Ascending aorta (tissue), 2 donors: ENCODE measurements at regions not wholly inside any gene's neighbourhood (a gene's known extent, or its start where the extent isn't known, plus 50 kb on each side); places are given as distances from the start of the nearest gene placed in this dataset.

Experiments used
- DNase-seq, 2 donors: peaks; one replicate each; pipeline ENCODE4 v3.0.0-alpha.2; 2019; ENCODE audit warnings: low spot score in 2 of 2
- H3K27ac ChIP-seq, 2 donors: fragments of 200-600 bp; sonication (generic); one replicate each; pipeline ENCODE4 v1.5.1; 2016 to 2017; ENCODE audit warnings: mild to moderate bottlenecking in 1 of 2
- H3K27me3 ChIP-seq: fragments of 200-600 bp; sonication (generic); one replicate; pipeline ENCODE4 v1.5.1; 2017
- H3K36me3 ChIP-seq, 2 donors: fragments of 200-600 bp; sonication (generic); one replicate each; pipeline ENCODE4 v1.5.1; 2016
- H3K4me1 ChIP-seq, 2 donors: fragments of 200-600 bp; sonication (generic); one replicate each; pipeline ENCODE4 v1.5.1; 2016 to 2017; ENCODE audit warnings: mild to moderate bottlenecking in 1 of 2
- H3K4me3 ChIP-seq, 2 donors: fragments of 200-600 bp; sonication (generic); one replicate each; pipeline ENCODE4 v1.5.1; 2016 to 2017; ENCODE audit warnings: mild to moderate bottlenecking in 1 of 2
- H3K9me3 ChIP-seq, 2 donors: fragments of 200-600 bp; sonication (generic); one replicate each; pipeline ENCODE4 v1.5.1; 2016
- intact Hi-C: fragments of 100-400 bp; cut with DNase I; formaldehyde crosslinking; loops from one replicate; pipeline ENCODE4 v1.15.1; 2023
- TF ChIP-seq, protein P1 (sequence below), 3 experiments: fragments of 200-600 bp in 2 of 3; fragments of 450-650 bp in 1 of 3; sonication (generic) in 2 of 3; IDR thresholded peaks; one replicate each; pipeline ENCODE4 v1.5.1; 2016 to 2019; ENCODE audit warnings: antibody characterized with exemption in 3 of 3, mild to moderate bottlenecking in 1 of 3, moderate library complexity in 1 of 3

DNA sequence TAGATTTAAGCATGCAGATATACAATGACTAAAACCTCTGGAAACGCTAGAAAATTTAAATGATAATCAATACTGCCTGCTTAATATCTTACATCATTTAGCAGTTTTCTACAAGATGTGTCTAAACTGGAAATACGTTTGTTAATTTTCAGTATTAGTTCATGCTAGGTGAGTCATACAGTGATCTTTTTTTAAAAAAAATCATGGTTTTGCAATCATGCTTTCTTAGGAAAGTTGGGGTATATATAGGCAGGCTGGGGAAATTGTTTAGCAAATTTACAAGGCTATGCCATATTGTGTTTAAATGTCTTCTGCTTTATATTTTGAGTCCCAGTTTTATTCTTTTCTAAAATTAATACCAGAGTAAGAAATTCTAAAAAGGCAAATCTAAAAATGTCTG, 245.4 kb upstream of the SPRY2 start:
- Histone ChIP-seq H3K4me3 (no peak overlapping the region), H3K4me1 (no peaks in the 10 kb centered on the region), H3K27me3 (no peaks in the 10 kb centered on the region), H3K36me3 (no peaks in the 10 kb centered on the region), H3K9me3 (peaks cover 0 to 5% of the 10 kb centered on the region in 2 donors), H3K27ac (no peak overlapping the region)
- intact Hi-C loops = no loop called here
- TF ChIP-seq, protein P1, sequence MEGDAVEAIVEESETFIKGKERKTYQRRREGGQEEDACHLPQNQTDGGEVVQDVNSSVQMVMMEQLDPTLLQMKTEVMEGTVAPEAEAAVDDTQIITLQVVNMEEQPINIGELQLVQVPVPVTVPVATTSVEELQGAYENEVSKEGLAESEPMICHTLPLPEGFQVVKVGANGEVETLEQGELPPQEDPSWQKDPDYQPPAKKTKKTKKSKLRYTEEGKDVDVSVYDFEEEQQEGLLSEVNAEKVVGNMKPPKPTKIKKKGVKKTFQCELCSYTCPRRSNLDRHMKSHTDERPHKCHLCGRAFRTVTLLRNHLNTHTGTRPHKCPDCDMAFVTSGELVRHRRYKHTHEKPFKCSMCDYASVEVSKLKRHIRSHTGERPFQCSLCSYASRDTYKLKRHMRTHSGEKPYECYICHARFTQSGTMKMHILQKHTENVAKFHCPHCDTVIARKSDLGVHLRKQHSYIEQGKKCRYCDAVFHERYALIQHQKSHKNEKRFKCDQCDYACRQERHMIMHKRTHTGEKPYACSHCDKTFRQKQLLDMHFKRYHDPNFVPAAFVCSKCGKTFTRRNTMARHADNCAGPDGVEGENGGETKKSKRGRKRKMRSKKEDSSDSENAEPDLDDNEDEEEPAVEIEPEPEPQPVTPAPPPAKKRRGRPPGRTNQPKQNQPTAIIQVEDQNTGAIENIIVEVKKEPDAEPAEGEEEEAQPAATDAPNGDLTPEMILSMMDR (IDR thresholded peaks at IDR 0.05) = no peak
- no peak for DNase-seq

DNA sequence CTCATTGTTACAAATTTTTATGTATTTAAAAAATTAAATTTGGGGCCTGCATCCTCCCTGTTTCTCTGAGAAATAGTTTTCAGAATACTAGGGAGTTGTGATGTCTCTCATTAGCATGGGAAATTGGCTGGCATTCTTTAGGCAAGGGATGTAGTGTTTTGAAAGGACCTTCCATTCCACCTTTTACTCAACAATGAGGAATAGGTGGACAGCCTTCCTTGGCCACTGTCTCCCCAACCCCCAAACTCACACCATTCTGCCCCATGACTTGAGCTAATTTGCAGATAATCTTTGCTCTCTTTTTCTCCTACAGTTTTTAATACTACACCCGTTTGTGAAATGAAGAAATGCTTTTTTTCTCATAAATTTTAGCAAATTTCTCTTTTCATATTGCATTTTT, 244.6 kb upstream of the SPRY2 start:
- TF ChIP-seq, protein P1 (IDR thresholded peaks at IDR 0.05) = no peak
- no peaks in the 10 kb centered on the region for H3K27me3 ChIP-seq
- intact Hi-C loops = no loop called here
- H3K4me1 ChIP-seq = no peaks in the 10 kb centered on the region
- no peak overlapping the region for H3K27ac ChIP-seq
- H3K9me3 ChIP-seq = peaks cover 0 to 5% of the 10 kb centered on the region in 2 donors
- no peaks in the 10 kb centered on the region for H3K36me3 ChIP-seq
- H3K4me3 ChIP-seq = no peak overlapping the region
- no peak for DNase-seq

DNA sequence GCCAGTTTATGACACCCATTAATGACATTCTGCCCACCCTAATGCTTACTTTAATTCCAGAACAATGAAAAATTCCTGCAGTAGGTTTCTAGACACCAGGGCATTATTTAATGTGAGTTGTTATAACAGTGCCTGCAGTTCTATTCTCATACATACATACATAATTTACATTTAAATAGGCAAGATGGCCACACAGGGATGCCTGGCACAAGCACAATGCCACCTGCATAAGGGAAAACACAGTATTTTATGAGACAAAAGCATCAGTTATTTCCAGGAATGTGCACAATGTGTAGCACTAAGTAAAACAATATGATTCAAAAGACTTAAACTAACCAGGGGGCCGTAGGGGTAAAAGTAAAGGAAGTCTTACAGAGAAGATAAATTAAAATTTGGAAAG, 243.9 kb upstream of the SPRY2 start:
- no peaks in the 10 kb centered on the region for H3K27me3 ChIP-seq
- no peaks in the 10 kb centered on the region for H3K4me1 ChIP-seq
- no peaks in the 10 kb centered on the region for H3K36me3 ChIP-seq
- H3K27ac ChIP-seq = no peak overlapping the region
- intact Hi-C loops = no loop called here
- DNase-seq = no peak
- no peak overlapping the region for H3K4me3 ChIP-seq
- peaks cover 0 to 5% of the 10 kb centered on the region in 2 donors for H3K9me3 ChIP-seq
- TF ChIP-seq, protein P1 (IDR thresholded peaks at IDR 0.05) = no peak

DNA sequence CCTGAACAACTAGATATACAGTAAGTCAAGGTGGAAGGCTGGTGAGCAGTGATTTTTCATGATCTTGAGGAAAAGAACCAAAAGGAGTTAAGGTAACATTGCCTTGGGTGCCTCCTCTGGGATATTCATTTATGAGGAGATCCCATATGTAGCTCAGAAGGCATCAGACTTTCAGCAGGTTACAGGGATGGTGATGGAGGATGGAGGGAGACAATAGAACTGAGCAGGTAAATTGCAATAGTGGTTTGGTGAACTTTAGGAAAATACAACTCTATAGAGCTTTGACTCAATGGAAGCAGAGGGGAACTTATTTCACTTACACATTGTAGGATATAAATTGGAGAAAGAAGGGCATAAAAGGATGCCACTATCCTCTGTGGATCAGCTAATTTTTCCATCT, 243.4 kb upstream of the SPRY2 start:
- Histone ChIP-seq H3K4me1 (no peaks in the 10 kb centered on the region), H3K27ac (no peak overlapping the region), H3K27me3 (no peaks in the 10 kb centered on the region), H3K9me3 (peaks cover 0 to 5% of the 10 kb centered on the region in 2 donors), H3K36me3 (no peaks in the 10 kb centered on the region), H3K4me3 (no peak overlapping the region)
- DNase-seq = no peak
- intact Hi-C loops = no loop called here
- TF ChIP-seq, protein P1 (IDR thresholded peaks at IDR 0.05) = no peak

DNA sequence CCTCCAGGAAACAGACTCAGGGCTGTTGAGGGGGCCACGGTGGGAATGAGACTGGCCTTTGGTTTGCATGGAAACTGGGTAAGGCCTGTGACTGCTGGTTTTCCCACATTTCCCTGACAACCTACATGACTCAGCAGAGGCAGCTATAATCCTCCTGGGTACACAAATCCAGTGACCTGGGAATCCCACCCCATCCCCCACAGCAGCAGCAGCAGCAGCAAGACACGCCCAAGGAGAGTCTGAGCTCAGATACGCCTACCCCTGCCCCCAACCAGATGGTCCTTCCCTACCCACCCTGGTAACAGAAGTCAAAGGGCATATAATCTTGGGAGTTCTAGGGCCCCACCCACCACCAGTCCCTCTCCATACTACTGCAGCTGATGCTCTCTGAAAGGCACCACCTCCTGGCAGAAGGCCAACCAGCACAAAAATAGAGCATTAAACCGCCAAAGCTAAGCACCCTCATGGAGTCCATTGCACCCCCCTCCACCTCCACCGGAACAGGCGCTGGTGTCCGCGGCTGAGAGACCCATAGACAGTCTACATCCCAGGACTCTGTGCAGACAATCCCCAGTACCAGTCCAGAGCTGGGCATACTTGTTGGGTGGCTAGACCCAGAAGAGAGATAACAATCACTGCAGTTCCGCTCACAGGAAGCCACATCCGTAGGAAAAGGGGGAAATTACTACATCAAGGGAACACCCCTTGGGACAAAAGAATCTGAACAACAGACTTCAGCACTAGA, 237.2 kb upstream of the SPRY2 start:
- Histone ChIP-seq H3K27me3 (no peaks in the 10 kb centered on the region), H3K4me1 (no peaks in the 10 kb centered on the region), H3K4me3 (no peak overlapping the region), H3K36me3 (no peaks in the 10 kb centered on the region), H3K27ac (no peak overlapping the region), H3K9me3 (no peaks in the 10 kb centered on the region)
- TF ChIP-seq, protein P1 (IDR thresholded peaks at IDR 0.05) = no peak
- DNase-seq = no peak
- intact Hi-C loops = no loop called here

DNA sequence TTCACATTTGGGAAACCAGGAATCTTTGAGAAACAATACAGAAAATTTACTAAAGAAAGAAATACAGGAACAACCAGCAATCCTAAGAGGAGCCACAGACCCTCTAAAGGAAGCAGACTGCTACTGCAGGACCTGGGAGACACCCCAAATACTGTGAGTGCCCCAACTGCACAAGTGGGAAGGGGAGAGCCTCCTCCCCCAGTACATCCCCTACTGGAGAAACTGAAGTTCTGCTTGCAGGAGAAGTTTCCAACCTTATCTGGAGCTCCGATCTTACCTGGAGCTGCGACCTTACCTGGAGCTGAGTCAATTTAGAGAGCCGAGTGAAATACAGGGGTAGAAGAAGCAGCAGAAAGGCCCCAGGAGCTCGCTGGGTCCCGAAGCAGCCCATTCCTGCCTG, 236.4 kb upstream of the SPRY2 start:
- no peak for DNase-seq
- Histone ChIP-seq H3K9me3 (no peaks in the 10 kb centered on the region), H3K36me3 (no peaks in the 10 kb centered on the region), H3K4me3 (no peak overlapping the region), H3K4me1 (no peaks in the 10 kb centered on the region), H3K27ac (no peak overlapping the region), H3K27me3 (no peaks in the 10 kb centered on the region)
- TF ChIP-seq, protein P1 (IDR thresholded peaks at IDR 0.05) = no peak
- intact Hi-C loops = no loop called here
